GM23338 (cell line): ENCODE measurements at regions not wholly inside any gene's neighbourhood (a gene's known extent, or its start where the extent isn't known, plus 50 kb on each side); places are given as distances from the start of the nearest gene placed in this dataset.

Source experiments
- EZH2 ChIP-seq: fragments of 200-600 bp; sonication (generic); IDR thresholded peaks from one replicate; pipeline ENCODE4 v1.8.0; 2017; ENCODE audit warnings: antibody characterized with exemption, mild to moderate bottlenecking, low read depth; ENCODE audit not compliant: unreplicated experiment
- EZH2phosphoT487 ChIP-seq: fragments of 200-600 bp; sonication (generic); IDR thresholded peaks from one replicate; pipeline ENCODE4 v1.8.1; 2018; ENCODE audit warnings: antibody characterized with exemption; ENCODE audit not compliant: unreplicated experiment
- TF ChIP-seq, protein P1 (sequence below): IDR thresholded peaks from one replicate; pipeline ENCODE4 v1.6.1; 2018; ENCODE audit warnings: antibody characterized with exemption; ENCODE audit not compliant: unreplicated experiment
- TF ChIP-seq, protein P2 (sequence below), 2 experiments: fragments of 200-600 bp in 1 of 2; sonication (generic) in 1 of 2; conservative IDR thresholded peaks; 2 replicates each; pipeline versions ENCODE4 v1.5.1 to v1.6.1; 2016 to 2017; ENCODE audit warnings: antibody characterized with exemption in 2 of 2, low read depth in 2 of 2, mild to moderate bottlenecking in 2 of 2, moderate library complexity in 1 of 2

DNA sequence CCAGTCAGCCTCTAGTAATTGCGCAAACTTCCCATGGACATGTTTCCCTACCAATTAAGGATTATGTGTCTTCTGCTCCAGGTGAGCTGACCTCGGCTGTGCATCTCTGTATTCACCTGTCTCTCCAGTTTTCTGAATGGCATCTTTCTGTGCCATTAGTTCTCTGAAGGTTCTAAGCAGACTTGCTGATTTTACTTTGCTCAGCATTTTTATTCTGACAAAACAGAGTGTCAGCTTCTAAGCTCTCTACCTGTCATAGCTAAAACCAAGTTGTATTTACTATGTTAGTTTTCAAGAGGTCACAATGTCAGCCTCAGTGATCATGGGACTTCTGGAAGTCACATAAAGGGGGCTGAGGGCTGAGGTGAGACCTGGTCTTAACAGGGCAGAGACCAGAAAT lies 116.0 kb upstream of the HSFY2 start:
- TF ChIP-seq, protein P1, sequence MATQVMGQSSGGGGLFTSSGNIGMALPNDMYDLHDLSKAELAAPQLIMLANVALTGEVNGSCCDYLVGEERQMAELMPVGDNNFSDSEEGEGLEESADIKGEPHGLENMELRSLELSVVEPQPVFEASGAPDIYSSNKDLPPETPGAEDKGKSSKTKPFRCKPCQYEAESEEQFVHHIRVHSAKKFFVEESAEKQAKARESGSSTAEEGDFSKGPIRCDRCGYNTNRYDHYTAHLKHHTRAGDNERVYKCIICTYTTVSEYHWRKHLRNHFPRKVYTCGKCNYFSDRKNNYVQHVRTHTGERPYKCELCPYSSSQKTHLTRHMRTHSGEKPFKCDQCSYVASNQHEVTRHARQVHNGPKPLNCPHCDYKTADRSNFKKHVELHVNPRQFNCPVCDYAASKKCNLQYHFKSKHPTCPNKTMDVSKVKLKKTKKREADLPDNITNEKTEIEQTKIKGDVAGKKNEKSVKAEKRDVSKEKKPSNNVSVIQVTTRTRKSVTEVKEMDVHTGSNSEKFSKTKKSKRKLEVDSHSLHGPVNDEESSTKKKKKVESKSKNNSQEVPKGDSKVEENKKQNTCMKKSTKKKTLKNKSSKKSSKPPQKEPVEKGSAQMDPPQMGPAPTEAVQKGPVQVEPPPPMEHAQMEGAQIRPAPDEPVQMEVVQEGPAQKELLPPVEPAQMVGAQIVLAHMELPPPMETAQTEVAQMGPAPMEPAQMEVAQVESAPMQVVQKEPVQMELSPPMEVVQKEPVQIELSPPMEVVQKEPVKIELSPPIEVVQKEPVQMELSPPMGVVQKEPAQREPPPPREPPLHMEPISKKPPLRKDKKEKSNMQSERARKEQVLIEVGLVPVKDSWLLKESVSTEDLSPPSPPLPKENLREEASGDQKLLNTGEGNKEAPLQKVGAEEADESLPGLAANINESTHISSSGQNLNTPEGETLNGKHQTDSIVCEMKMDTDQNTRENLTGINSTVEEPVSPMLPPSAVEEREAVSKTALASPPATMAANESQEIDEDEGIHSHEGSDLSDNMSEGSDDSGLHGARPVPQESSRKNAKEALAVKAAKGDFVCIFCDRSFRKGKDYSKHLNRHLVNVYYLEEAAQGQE: no peak
- TF ChIP-seq, protein P2, sequence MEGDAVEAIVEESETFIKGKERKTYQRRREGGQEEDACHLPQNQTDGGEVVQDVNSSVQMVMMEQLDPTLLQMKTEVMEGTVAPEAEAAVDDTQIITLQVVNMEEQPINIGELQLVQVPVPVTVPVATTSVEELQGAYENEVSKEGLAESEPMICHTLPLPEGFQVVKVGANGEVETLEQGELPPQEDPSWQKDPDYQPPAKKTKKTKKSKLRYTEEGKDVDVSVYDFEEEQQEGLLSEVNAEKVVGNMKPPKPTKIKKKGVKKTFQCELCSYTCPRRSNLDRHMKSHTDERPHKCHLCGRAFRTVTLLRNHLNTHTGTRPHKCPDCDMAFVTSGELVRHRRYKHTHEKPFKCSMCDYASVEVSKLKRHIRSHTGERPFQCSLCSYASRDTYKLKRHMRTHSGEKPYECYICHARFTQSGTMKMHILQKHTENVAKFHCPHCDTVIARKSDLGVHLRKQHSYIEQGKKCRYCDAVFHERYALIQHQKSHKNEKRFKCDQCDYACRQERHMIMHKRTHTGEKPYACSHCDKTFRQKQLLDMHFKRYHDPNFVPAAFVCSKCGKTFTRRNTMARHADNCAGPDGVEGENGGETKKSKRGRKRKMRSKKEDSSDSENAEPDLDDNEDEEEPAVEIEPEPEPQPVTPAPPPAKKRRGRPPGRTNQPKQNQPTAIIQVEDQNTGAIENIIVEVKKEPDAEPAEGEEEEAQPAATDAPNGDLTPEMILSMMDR (conservative IDR thresholded peaks at IDR 0.05; ENCODE audit: low read depth in 2 of 2): no peak
- TF ChIP-seq EZH2 (no peak), EZH2phosphoT487 (no peak)
